HL-60 (cell line): ENCODE measurements at regions not wholly inside any gene's neighbourhood (a gene's known extent, or its start where the extent isn't known, plus 50 kb on each side); places are given as distances from the start of the nearest gene placed in this dataset.

Source experiments
- DNase-seq, 2 experiments: peaks; one replicate each; pipeline ENCODE4 v3.0.0-alpha.2; 2010 to 2020; ENCODE audit warnings: low read depth in 1 of 2, low spot score in 1 of 2
- H3K27ac ChIP-seq: fragments of 250-450 bp; sonication (Bioruptor Pico); replicated peaks from 2 replicates; pipeline ENCODE4 v1.5.1; 2020; ENCODE audit warnings: mild to moderate bottlenecking, moderate library complexity
- H3K27me3 ChIP-seq: fragments of 250-450 bp; sonication (Bioruptor Pico); 2 replicates; pipeline ENCODE4 v1.5.1; 2021; ENCODE audit warnings: mild to moderate bottlenecking, moderate library complexity; ENCODE audit not compliant: insufficient read depth, poor library complexity, severe bottlenecking
- H3K4me3 ChIP-seq: replicated peaks from 2 replicates; pipeline ENCODE4 v1.5.1; 2011; ENCODE audit warnings: mild to moderate bottlenecking, control low read depth, low read length; ENCODE audit not compliant: insufficient read depth
- CTCF ChIP-seq: IDR thresholded peaks from one replicate; pipeline ENCODE4 v1.5.1; 2011; ENCODE audit warnings: low read length, control low read depth, inconsistent platforms; ENCODE audit not compliant: insufficient read depth
- GABPA ChIP-seq: IDR thresholded peaks from 2 replicates; pipeline ENCODE4 v1.6.1; 2012; ENCODE audit warnings: low read depth
- POLR2AphosphoS5 ChIP-seq: IDR thresholded peaks from 2 replicates; pipeline ENCODE4 v1.6.1; 2012; ENCODE audit warnings: low read depth
- REST ChIP-seq: IDR thresholded peaks from 2 replicates; pipeline ENCODE4 v1.6.1; 2012; ENCODE audit warnings: low read depth; ENCODE audit not compliant: insufficient replicate concordance
- SPI1 ChIP-seq: IDR thresholded peaks from 2 replicates; pipeline ENCODE4 v1.6.1; 2012; ENCODE audit warnings: low read depth, mild to moderate bottlenecking, borderline replicate concordance

GRCh38 chr14:87060405-87060804, 932.6 kb downstream of the GALC start:
- TF ChIP-seq POLR2AphosphoS5 (no peak), REST (no peak)
- H3K4me3 ChIP-seq: no peak overlapping the region
- H3K27me3 ChIP-seq: no peaks in the 10 kb centered on the region
- no peak overlapping the region for H3K27ac ChIP-seq
- no peak for DNase-seq

GRCh38 chr14:87059060-87059839, 933.7 kb downstream of the GALC start:
- Histone ChIP-seq H3K4me3 (no peak overlapping the region), H3K27ac (no peak overlapping the region), H3K27me3 (no peaks in the 10 kb centered on the region)
- no peak for DNase-seq
- no peak for TF ChIP-seq GABPA
- no peak for TF ChIP-seq CTCF
- no peak for TF ChIP-seq POLR2AphosphoS5
- no peak for TF ChIP-seq SPI1
- no peak for TF ChIP-seq REST

GRCh38 chr14:87055007-87055406, 938.0 kb downstream of the GALC start:
- no peak overlapping the region for H3K27ac ChIP-seq
- no peak overlapping the region for H3K4me3 ChIP-seq
- no peak for TF ChIP-seq REST
- TF ChIP-seq CTCF: no peak
- TF ChIP-seq SPI1: no peak
- no peak for TF ChIP-seq POLR2AphosphoS5
- no peak for TF ChIP-seq GABPA
- no peak for DNase-seq
- no peaks in the 10 kb centered on the region for H3K27me3 ChIP-seq
